GDM1 (cell line): ENCODE measurements at regions not wholly inside any gene's neighbourhood (a gene's known extent, or its start where the extent isn't known, plus 50 kb on each side); places are given as distances from the start of the nearest gene placed in this dataset.

Experiments
- DNase-seq: peaks from one replicate; lab custom pipeline; 2025; lab: John Stamatoyannopoulos, UW

- DNase-seq: no peak
Observed at GRCh38 chr11:134643115-134644012, 231.3 kb upstream of the B3GAT1 start.

GRCh38 chr11:134642206-134642605 lies 230.2 kb upstream of the B3GAT1 start:
- DNase-seq: no peak

- no peak for DNase-seq
Observed at GRCh38 chr11:134640971-134641968, 229.2 kb upstream of the B3GAT1 start.

- DNase-seq: no peak
Observed at GRCh38 chr11:134640536-134640935, 228.5 kb upstream of the B3GAT1 start.

GRCh38 chr11:134639586-134640330 lies 227.7 kb upstream of the B3GAT1 start:
- DNase-seq: no peak

GRCh38 chr11:134638796-134639430 lies 226.9 kb upstream of the B3GAT1 start:
- no peak for DNase-seq

GRCh38 chr11:134637091-134638015 lies 225.3 kb upstream of the B3GAT1 start:
- DNase-seq: no peak

- DNase-seq: no peak
Observed at GRCh38 chr11:134636071-134636470, 224.0 kb upstream of the B3GAT1 start.

GRCh38 chr11:134634897-134635831 lies 223.1 kb upstream of the B3GAT1 start:
- DNase-seq: no peak

GRCh38 chr11:134633276-134633675 lies 221.2 kb upstream of the B3GAT1 start:
- DNase-seq: no peak

- DNase-seq: no peak
Observed at GRCh38 chr11:134632347-134633119, 220.5 kb upstream of the B3GAT1 start.

GRCh38 chr11:134630861-134631260 lies 218.8 kb upstream of the B3GAT1 start:
- no peak for DNase-seq

- DNase-seq: no peak
Observed at GRCh38 chr11:134628426-134628825, 216.4 kb upstream of the B3GAT1 start.

GRCh38 chr11:134626032-134626431 lies 214.0 kb upstream of the B3GAT1 start:
- DNase-seq: no peak

- DNase-seq: no peak
Observed at GRCh38 chr11:134625631-134626030, 213.6 kb upstream of the B3GAT1 start.

- DNase-seq: no peak
Observed at GRCh38 chr11:134625151-134625550, 213.1 kb upstream of the B3GAT1 start.

- DNase-seq: no peak
Observed at GRCh38 chr11:134624166-134624920, 212.3 kb upstream of the B3GAT1 start.

- DNase-seq: no peak
Observed at GRCh38 chr11:134623711-134624110, 211.7 kb upstream of the B3GAT1 start.
